H1 (cell line): ENCODE measurements at regions not wholly inside any gene's neighbourhood (a gene's known extent, or its start where the extent isn't known, plus 50 kb on each side); places are given as distances from the start of the nearest gene placed in this dataset.

Experiments used
- CBX8 ChIP-seq: fragments of 300-800, 300-1000 bp; sonication (generic); IDR thresholded peaks from 2 replicates; pipeline ENCODE4 v1.7.1; 2016; ENCODE audit warnings: low read depth, low read length, borderline replicate concordance
- FOSL1 ChIP-seq: IDR thresholded peaks from 2 replicates; pipeline ENCODE4 v1.6.1; 2011; ENCODE audit warnings: mild to moderate bottlenecking, low read depth, low read length, moderate library complexity; ENCODE audit not compliant: insufficient read depth
- HDAC6 ChIP-seq: IDR thresholded peaks from one replicate; pipeline ENCODE4 v1.7.1; 2012; ENCODE audit warnings: low read depth, mild to moderate bottlenecking, inconsistent platforms, low read length, moderate library complexity

- no peak for TF ChIP-seq CBX8
- no peak for TF ChIP-seq HDAC6
- no peak for TF ChIP-seq FOSL1
Measured at GRCh38 chr10:131547129-131547799, 235.7 kb upstream of the TCERG1L start (continued).
